Lung (tissue), 11 donors: ENCODE measurements at regions not wholly inside any gene's neighbourhood (a gene's known extent, or its start where the extent isn't known, plus 50 kb on each side); places are given as distances from the start of the nearest gene placed in this dataset.

Source experiments
- ATAC-seq: fragments of 200-7000 bp; cut with Tn5 transposase; one replicate; pipeline ENCODE4 v1.9.1; 2020; ENCODE audit warnings: moderate number of reproducible peaks; ENCODE audit not compliant: insufficient read depth, low FRiP score
- DNase-seq, 3 donors: peaks; one replicate each; pipeline ENCODE4 v3.0.0-alpha.2; 2013 to 2017
- H3K27ac ChIP-seq, 2 donors: one replicate each; pipeline ENCODE4 v1.5.1; 2013; ENCODE audit warnings: mild to moderate bottlenecking in 2 of 2, moderate library complexity in 2 of 2, control low read depth in 1 of 2, inconsistent platforms in 1 of 2, low read depth in 1 of 2, low read length in 1 of 2
- H3K27me3 ChIP-seq, 3 donors: one replicate each; pipeline ENCODE4 v1.5.1; 2013; ENCODE audit warnings: low read length in 2 of 3; ENCODE audit not compliant: control insufficient read depth in 3 of 3, insufficient read depth in 3 of 3
- H3K36me3 ChIP-seq, 4 donors: one replicate each; pipeline ENCODE4 v1.5.1; 2013; ENCODE audit warnings: low read length in 4 of 4, mild to moderate bottlenecking in 1 of 4, moderate library complexity in 1 of 4; ENCODE audit not compliant: control insufficient read depth in 4 of 4, insufficient read depth in 4 of 4
- H3K4me1 ChIP-seq, 5 donors: one replicate each; pipeline ENCODE4 v1.5.1; 2013; ENCODE audit warnings: low read length in 5 of 5, mild to moderate bottlenecking in 2 of 5, moderate library complexity in 1 of 5; ENCODE audit not compliant: control insufficient read depth in 5 of 5, insufficient read depth in 5 of 5
- H3K4me3 ChIP-seq: one replicate; pipeline ENCODE4 v1.5.1; 2013; ENCODE audit warnings: mild to moderate bottlenecking, control low read depth, moderate library complexity
- H3K9ac ChIP-seq, 2 donors: one replicate each; pipeline ENCODE4 v1.5.1; 2013; ENCODE audit warnings: low read length in 2 of 2, control low read depth in 1 of 2; ENCODE audit not compliant: insufficient read depth in 1 of 2
- H3K9me3 ChIP-seq, 4 donors: one replicate each; pipeline ENCODE4 v1.5.1; 2013; ENCODE audit warnings: low read length in 3 of 4, mild to moderate bottlenecking in 1 of 4, moderate library complexity in 1 of 4; ENCODE audit not compliant: control insufficient read depth in 4 of 4, insufficient read depth in 3 of 4
- WGBS, 2 donors: extraction: QIAGEN DNeasy Blood & Tissue Kit; methylation state at CpG; one replicate each; pipeline ENCODE4 v1.1.7; 2013; 5-methylcytosine and 5-hydroxymethylcytosine counted together
- TF ChIP-seq, protein P1 (sequence below): IDR thresholded peaks from 2 replicates; pipeline ENCODE4 v1.5.1; 2012; ENCODE audit warnings: mild to moderate bottlenecking; ENCODE audit errors: control extremely low read depth, extremely low read depth
- donor health status: control.
- donor health status: control.
- donor health status: Bipolar disorder and iron deficiency.
- donor health status: healthy.
- donor health status: DM: yes; HTN: yes; CAD: no.

- Histone ChIP-seq H3K4me3 (no peak overlapping the region), H3K27ac (no peak overlapping the region), H3K4me1 (peaks cover 0 to 6% (median 0%) of the 10 kb centered on the region in 5 donors), H3K9ac (no peak overlapping the region), H3K36me3 (peaks cover 0 to 2% (median under 1%) of the 10 kb centered on the region in 4 donors), H3K27me3 (no peaks in the 10 kb centered on the region), H3K9me3 (no peaks in the 10 kb centered on the region)
- TF ChIP-seq, protein P1, sequence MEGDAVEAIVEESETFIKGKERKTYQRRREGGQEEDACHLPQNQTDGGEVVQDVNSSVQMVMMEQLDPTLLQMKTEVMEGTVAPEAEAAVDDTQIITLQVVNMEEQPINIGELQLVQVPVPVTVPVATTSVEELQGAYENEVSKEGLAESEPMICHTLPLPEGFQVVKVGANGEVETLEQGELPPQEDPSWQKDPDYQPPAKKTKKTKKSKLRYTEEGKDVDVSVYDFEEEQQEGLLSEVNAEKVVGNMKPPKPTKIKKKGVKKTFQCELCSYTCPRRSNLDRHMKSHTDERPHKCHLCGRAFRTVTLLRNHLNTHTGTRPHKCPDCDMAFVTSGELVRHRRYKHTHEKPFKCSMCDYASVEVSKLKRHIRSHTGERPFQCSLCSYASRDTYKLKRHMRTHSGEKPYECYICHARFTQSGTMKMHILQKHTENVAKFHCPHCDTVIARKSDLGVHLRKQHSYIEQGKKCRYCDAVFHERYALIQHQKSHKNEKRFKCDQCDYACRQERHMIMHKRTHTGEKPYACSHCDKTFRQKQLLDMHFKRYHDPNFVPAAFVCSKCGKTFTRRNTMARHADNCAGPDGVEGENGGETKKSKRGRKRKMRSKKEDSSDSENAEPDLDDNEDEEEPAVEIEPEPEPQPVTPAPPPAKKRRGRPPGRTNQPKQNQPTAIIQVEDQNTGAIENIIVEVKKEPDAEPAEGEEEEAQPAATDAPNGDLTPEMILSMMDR = peak; percentile 19
- DNase-seq (peak in 1 of 3 donors; percentile 24), ATAC-seq (peak; percentile 61)
- 27 to 33% methylated on average over 3 of the region's 3 CpGs for WGBS, 2 donors
Measured at GRCh38 chr4:20395160-20395773, 143.6 kb downstream of the SLIT2 start.

GRCh38 chr4:20403290-20403689, 151.6 kb downstream of the SLIT2 start:
- Histone ChIP-seq H3K27ac (no peak overlapping the region), H3K9me3 (no peaks in the 10 kb centered on the region), H3K9ac (no peak overlapping the region), H3K27me3 (no peaks in the 10 kb centered on the region), H3K4me3 (no peak overlapping the region), H3K36me3 (peaks cover 0 to 8% (median 0%) of the 10 kb centered on the region in 4 donors), H3K4me1 (peaks cover 0 to 6% (median 0%) of the 10 kb centered on the region in 5 donors)
- TF ChIP-seq, protein P1 = no peak
- 52 to 62% methylated on average over 2 of the region's 2 CpGs for WGBS, 2 donors
- DNase-seq (no peak), ATAC-seq (no peak)

DNA sequence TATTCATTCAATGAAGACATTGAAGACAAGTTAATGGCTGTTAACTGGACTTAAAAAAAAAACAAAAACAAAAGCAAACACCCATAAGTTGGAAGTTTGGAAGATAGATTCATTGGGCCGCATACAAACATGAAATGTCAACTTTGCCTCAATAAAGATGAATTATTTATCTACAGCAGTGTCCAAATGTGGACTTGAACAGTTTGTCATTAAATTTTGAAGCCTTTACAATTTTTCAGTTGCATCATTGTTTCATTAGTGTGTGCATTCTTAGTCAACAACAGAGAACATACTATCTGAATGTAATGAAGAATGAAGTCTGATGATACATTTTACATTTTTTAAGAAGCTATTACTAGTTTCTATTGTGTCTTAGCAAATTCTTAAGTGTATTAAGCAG, 152.1 kb downstream of the SLIT2 start:
- Histone ChIP-seq H3K9ac (no peak overlapping the region), H3K4me1 (peaks cover 0 to 6% (median 0%) of the 10 kb centered on the region in 5 donors), H3K27ac (no peak overlapping the region), H3K9me3 (no peaks in the 10 kb centered on the region), H3K36me3 (peaks cover 0 to 13% (median under 1%) of the 10 kb centered on the region in 4 donors), H3K27me3 (no peaks in the 10 kb centered on the region), H3K4me3 (no peak overlapping the region)
- DNase-seq = no peak
- WGBS, 2 donors = 82 to 94% methylated on average over 1 of the region's 1 CpG
- TF ChIP-seq, protein P1 = no peak
- no peak for ATAC-seq

GRCh38 chr4:20408611-20409010, 156.9 kb downstream of the SLIT2 start:
- WGBS, 2 donors = 78 to 86% methylated on average over 3 of the region's 3 CpGs
- peaks cover 0 to 6% (median 0%) of the 10 kb centered on the region in 5 donors for H3K4me1 ChIP-seq
- TF ChIP-seq, protein P1 = no peak
- no peak overlapping the region for H3K27ac ChIP-seq
- no peak overlapping the region for H3K9ac ChIP-seq
- DNase-seq (no peak), ATAC-seq (no peak)
- peaks cover 0 to 9% (median 2%) of the 10 kb centered on the region in 4 donors for H3K36me3 ChIP-seq
- no peaks in the 10 kb centered on the region for H3K27me3 ChIP-seq
- H3K9me3 ChIP-seq = no peaks in the 10 kb centered on the region
- H3K4me3 ChIP-seq = no peak overlapping the region
